GM18505 (cell line): ENCODE measurements at regions not wholly inside any gene's neighbourhood (a gene's known extent, or its start where the extent isn't known, plus 50 kb on each side); places are given as distances from the start of the nearest gene placed in this dataset.

ENCODE experiments used
- ATAC-seq: cut with Tn5 transposase; IDR thresholded peaks from one replicate; pipeline ENCODE4 v1.9.1; 2021; ENCODE audit not compliant: unreplicated experiment
- POLR2A ChIP-seq: IDR thresholded peaks from 4 replicates; pipeline ENCODE4 v1.6.1; 2011; ENCODE audit warnings: borderline replicate concordance; ENCODE audit not compliant: insufficient read depth, insufficient read length; ENCODE audit errors: extremely low read depth

DNA sequence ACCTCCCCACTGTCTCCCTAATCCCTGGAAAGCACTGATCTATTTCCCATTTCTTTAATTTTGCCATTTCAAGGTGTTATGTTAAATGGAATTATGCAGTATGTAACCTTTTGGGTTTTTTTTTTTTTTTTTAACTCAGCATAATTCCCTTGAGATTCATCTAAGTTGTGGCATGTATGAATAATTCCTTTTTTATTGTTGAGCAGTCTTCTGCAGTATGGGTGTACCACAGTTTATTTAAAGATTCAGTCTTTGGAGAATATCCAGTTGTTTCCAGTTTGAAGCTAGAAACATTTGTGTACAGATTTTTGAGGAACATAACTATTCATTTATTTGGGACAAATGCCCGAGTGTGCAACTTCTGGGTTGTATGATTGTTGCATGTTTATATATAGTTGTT, 162.2 kb upstream of the FAM78B start:
- ATAC-seq, result no peak
- no peak for TF ChIP-seq POLR2A

DNA sequence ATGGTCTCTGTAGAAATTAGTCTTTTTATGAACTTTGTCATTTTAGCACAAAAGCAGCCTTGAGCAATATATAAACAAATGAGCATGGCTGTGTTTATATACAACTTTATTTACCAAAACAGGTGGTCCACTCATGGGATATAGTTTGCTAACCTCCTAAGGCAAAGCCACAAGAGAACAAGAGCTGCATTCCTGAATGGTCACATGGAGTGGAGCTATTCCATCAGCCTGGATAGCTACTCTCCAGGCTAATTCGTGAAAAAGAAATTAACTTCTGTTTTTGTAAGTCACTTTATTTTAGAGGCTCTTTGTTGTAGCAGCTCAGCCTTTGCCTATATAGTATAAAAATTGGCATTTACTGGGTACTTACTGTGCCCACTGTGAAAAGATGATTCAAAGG, 163.3 kb upstream of the FAM78B start:
- no peak for ATAC-seq
- TF ChIP-seq POLR2A, result no peak

DNA sequence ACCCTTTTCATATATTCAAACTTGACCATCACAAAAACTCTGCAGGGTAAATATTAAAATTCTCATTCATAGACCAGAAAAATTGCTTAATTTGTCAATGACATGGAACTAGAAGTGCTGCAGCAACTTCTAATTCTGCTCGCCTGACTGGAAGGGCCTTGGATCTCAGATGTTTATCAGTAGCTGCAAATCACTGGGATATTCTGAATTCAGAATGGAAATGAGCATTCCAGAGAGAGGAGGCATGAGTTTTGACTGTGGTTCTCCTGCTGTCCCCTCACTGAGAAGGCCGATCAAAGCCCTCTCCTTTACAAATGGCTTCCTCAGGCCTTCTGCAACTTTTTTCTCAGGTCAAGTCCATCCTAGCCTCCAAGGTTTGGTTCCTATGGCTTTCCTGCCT, 171.3 kb upstream of the FAM78B start:
- TF ChIP-seq POLR2A, result no peak
- ATAC-seq, result no peak

DNA sequence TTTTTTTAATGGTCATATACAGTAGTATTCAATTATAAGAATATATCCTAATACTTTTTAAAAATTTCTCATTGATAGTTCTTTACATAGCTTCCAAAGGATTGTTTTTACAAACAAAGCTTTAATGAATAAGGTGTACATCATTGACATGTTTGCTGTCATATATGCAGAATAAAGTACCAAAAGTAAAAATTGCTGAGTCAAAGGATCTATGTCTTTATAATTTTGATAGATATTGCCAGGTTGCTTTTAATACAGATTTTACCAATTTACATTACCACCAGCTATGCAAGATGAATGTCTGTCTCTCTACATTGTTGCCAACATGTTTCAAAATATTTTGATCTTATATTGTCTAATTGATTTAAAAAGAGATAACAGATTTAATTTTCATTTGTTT, 173.9 kb upstream of the FAM78B start:
- ATAC-seq, result no peak
- TF ChIP-seq POLR2A, result no peak

DNA sequence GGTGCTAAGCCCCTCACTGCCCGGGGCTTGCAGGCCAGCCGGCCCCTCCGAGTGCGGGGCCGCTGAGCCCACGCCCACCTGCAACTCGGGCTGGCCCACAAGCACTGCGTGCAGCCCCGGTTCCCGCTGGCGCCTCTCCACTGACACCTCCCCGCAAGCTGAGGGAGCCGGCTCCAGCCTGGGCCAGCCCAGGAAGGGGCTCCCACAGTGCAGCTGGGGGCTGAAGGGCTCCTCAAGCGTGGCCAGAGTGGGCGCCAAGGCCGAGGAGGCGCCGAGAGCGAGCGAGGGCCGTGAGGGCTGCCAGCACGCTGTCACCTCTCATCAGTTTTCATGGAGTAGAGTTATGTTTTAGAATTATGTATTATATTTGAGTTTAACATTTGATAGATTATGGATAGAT, 176.5 kb upstream of the FAM78B start:
- ATAC-seq, result no peak
- no peak for TF ChIP-seq POLR2A

DNA sequence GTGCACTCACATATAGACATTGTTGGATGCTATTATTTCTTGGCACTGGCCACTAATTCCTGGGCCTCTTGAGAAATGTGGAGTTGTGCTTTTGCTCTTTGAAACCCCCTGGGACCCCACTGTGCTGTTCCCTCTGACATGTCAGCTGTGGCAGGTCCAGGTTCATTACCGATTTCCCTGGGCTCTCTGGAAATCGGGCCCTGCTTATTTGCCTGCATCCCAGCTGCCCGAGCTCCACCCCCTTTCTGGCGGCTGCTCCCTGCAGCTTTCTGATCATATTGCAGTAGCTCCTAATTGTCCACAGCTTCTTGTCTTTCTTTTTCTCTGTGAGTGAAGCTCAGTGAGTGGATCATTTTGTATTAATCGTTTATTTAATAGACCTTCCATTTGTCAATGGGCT, 183.7 kb upstream of the FAM78B start:
- TF ChIP-seq POLR2A, result no peak
- ATAC-seq, result no peak

DNA sequence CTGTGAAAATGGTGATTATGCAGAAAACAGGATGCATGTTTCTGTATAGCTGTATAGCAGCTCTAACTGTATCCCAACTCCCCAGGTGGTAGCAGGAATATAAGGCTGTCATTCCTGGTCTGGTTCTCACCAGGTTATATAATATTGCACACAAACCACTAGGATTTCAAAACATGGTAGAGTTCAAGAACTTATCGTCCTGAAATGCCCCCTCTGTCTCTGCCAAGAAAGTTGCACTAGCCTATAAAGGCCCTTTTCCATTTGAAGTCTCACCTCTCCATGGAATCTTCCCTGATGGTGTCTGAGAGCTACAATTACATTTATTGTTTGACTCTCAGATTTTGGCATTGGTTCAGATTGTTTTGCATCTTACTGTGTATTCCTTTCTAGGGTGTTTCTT, 184.9 kb upstream of the FAM78B start:
- ATAC-seq, result no peak
- no peak for TF ChIP-seq POLR2A

DNA sequence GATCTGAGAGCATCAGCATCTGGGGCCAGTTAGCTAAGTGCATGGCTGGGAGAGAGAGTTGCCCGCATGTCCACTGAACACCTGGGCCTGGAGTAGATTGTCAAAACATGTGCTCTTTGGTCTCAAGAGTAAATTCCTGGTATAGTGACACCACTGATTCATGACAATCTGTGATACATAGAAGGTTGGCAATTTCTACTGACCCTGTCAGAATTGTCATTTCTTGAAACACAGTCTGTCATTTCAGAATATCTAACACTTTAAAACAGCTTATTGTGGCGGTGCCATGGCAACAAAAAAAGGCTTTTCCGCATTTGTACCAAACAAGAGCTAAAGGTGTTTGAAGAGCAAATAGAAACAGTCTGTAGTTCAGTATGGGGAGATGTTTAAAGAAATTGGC, 186.4 kb upstream of the FAM78B start:
- TF ChIP-seq POLR2A, result no peak
- ATAC-seq, result no peak

DNA sequence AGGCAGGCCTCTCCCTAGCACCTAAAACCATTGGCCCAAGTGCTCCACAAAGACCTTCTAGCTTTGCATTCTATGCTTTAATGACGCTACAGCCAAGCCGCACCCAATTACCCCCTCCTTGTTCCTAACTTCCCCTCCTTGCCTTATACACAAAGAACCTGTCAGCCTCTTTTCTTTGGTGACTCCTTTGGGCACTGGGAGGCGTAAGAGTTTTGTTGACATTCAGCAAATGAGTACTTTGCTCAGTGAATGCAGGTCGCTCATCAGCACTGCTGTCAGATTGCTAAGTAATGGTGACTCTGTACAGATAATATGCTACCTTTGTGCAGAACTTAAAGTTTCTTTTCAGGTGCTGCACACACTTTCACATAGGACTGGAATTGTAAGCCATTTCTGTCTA, 187.6 kb upstream of the FAM78B start:
- ATAC-seq, result no peak

DNA sequence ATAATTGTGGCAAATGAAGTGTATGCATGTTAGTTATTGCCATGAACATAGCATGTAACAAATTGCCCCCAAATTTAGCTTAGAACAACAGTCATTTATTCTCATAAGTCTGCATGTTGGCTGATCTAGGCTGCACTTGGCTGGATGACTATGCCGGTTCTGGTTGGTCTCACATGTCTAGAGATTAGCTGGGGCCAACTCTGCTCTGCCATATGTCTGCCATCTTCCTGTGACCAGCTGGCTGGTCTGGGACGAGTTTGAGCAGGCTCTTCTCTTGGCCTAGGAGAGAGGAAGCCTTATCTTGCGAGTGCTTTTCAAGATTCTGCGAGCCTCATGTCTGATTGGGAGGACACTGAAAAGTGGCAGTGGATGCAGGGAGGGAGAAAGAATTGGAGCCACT, 198.3 kb upstream of the FAM78B start:
- TF ChIP-seq POLR2A, result no peak
- ATAC-seq, result no peak

More for the DNA sequence above, 187.6 kb upstream of the FAM78B start:
- TF ChIP-seq POLR2A, result no peak

DNA sequence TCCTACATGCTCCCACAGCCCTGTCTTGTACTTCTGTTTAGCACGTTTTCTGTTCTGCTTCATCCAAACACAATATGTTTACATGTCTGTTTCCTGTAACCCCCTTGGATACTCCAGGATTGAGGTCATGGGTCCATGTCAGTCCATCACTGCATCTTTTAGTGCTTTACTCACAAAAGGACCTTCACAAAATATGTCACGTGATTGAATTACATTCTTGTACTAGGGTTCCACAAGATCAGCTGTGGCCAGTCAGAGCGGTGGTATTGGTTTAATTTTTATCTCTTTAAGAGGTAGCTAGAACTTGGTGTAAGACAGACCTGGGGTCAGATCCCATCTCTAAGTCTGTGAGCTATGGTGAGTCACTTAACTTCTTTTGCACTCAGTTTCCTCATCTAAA, 201.2 kb upstream of the FAM78B start:
- no peak for ATAC-seq
- no peak for TF ChIP-seq POLR2A

DNA sequence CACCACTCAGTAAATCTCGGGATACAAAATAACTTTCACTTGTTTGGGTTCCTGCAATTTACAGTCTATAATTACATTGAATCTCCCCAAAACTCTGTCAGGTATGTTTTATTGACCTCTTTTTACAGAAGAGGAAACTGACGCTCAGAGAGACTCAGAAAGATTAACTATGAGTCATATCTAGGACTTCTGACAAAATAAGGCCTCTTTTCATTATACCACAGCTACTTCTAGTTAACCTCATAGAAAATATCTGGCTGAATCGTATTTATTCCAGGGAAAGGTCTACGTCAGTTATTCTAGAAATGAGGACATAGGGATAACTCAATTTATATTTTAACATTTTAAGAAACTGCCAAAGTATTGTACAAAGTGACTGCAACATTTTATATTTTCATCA, 211.1 kb upstream of the FAM78B start:
- no peak for ATAC-seq
- TF ChIP-seq POLR2A, result no peak

DNA sequence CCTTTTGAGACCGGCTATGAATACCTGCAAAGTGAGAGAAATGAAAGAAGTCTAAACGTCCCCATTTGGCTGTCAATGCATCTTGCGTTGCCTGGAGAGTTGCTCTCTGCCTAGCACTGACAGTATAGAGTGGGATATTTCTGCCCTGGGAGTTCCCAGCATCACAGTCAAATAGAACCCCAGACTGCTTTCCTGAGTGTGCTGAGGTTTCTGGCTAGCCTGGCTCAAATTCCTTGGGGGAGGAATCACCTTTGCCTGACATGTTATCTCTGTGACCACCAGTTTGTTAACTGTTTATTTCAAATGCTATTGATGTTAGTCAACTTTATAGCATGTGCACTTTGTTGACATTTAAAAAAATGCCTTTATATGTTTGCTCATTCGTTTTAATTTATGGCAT, 212.0 kb upstream of the FAM78B start:
- no peak for ATAC-seq
- no peak for TF ChIP-seq POLR2A

DNA sequence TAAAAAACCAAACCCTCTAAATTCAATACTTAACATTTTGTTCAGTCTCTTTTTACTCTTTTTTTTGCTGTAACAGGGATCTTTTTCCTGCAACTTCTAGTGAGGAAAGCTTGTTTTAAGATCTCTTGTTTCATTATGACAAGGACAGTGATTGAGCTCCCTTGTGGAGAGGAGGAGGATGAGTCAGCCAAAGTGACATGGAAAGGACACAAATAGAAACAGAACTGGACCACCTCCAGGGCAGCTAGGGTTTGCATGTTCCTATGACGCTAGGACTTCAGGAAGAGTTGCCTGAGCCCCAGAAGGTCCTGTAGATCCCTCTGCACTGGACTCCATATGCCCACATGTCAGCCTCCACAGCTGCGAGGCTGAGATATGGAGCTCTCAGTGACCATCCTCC, 212.6 kb upstream of the FAM78B start:
- no peak for ATAC-seq
- TF ChIP-seq POLR2A, result no peak

DNA sequence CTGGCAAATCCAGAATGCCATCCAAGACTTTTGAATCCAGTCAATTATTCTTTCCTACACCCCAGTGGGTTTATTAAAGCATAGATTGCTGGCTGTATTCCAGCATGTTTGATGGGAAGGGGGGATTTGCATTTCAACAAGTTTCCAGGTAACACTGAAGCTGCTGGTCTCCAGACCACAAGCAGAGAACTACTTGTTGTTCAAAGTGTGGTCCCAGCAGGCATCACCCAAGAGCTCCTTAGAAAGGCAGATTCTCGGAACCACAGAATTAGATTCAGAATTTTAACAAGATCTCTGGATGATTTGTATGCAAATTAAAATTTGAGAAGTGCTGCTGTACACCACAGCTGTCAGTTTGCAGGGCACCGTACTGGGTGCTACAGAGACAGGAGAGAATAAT, 216.3 kb upstream of the FAM78B start:
- TF ChIP-seq POLR2A, result no peak
- no peak for ATAC-seq
